ENCODE measurements at regions not wholly inside any gene's neighbourhood (a gene's known extent, or its start where the extent isn't known, plus 50 kb on each side); places are given as distances from the start of the nearest gene placed in this dataset.

- Histone ChIP-seq H4K91ac (ENCODE audit: low read length) (no peak overlapping the region), H3K79me1 (replicated peaks; ENCODE audit: low read length, poor library complexity, severe bottlenecking) (no peaks in the 10 kb centered on the region), H3K14ac (ENCODE audit: low read length in 2 of 2) (no peak overlapping the region), H3K4me2 (ENCODE audit: low read length, poor library complexity, severe bottlenecking) (no peak overlapping the region), H3K4me1 (ENCODE audit: control insufficient read depth, insufficient read depth, low read depth, low read length) (peaks cover 2% of the 10 kb centered on the region), H2BK12ac (ENCODE audit: low read length in 2 of 2) (no peak overlapping the region), H4K8ac (ENCODE audit: low read length) (no peak overlapping the region), H2BK5ac (ENCODE audit: low read depth, low read length, poor library complexity, severe bottlenecking) (no peak overlapping the region), H2AK5ac (ENCODE audit: low read length, severe bottlenecking) (no peak overlapping the region), H3K9me3 (ENCODE audit: control insufficient read depth, low read length) (no peaks in the 10 kb centered on the region), H3K27me3 (ENCODE audit: control insufficient read depth in 1 of 2, insufficient read depth in 1 of 2, low read length in 2 of 2) (peaks cover 28 to 45% of the 10 kb centered on the region in 2 experiments), H3K4ac (ENCODE audit: low read depth in 1 of 2, low read length in 2 of 2) (no peak overlapping the region), H3K4me3 (ENCODE audit: insufficient read depth in 1 of 2, low read depth in 1 of 2, low read length in 2 of 2) (no peak overlapping the region), H3K36me3 (ENCODE audit: control insufficient read depth in 1 of 2, insufficient read depth in 2 of 2, low read depth in 1 of 2, low read length in 2 of 2) (no peaks in the 10 kb centered on the region), H2AFZ (ENCODE audit: low read depth, low read length) (no peak overlapping the region), H3K9ac (ENCODE audit: low read length) (no peak overlapping the region), H2BK120ac (ENCODE audit: low read depth, low read length) (no peak overlapping the region), H3K18ac (ENCODE audit: low read depth in 1 of 2, low read length in 2 of 2) (no peak overlapping the region), H2BK15ac (ENCODE audit: low read depth, poor library complexity, severe bottlenecking) (no peak overlapping the region), H3K23ac (ENCODE audit: low read length in 2 of 2) (no peak overlapping the region), H3K27ac (ENCODE audit: low read length, poor library complexity, severe bottlenecking) (no peak overlapping the region)
- 78% methylated on average over 13 of the region's 13 CpGs for WGBS
- no peak for DNase-seq
Measured at GRCh38 chr5:171702135-171702770, 83.4 kb upstream of the SMIM23 start.

GRCh38 chr5:171703146-171703545, 82.5 kb upstream of the SMIM23 start:
- WGBS: 91% methylated on average over 11 of the region's 11 CpGs
- Histone ChIP-seq H3K27ac (ENCODE audit: low read length, poor library complexity, severe bottlenecking) (no peak overlapping the region), H2BK12ac (ENCODE audit: low read length in 2 of 2) (no peak overlapping the region), H3K79me1 (replicated peaks; ENCODE audit: low read length, poor library complexity, severe bottlenecking) (no peaks in the 10 kb centered on the region), H3K4me1 (ENCODE audit: control insufficient read depth, insufficient read depth, low read depth, low read length) (peaks cover 5% of the 10 kb centered on the region), H2AK5ac (ENCODE audit: low read length, severe bottlenecking) (no peak overlapping the region), H3K14ac (ENCODE audit: low read length in 2 of 2) (no peak overlapping the region), H2BK5ac (ENCODE audit: low read depth, low read length, poor library complexity, severe bottlenecking) (no peak overlapping the region), H3K23ac (ENCODE audit: low read length in 2 of 2) (no peak overlapping the region), H4K91ac (ENCODE audit: low read length) (no peak overlapping the region), H4K8ac (ENCODE audit: low read length) (no peak overlapping the region), H3K18ac (ENCODE audit: low read depth in 1 of 2, low read length in 2 of 2) (no peak overlapping the region), H2AFZ (ENCODE audit: low read depth, low read length) (no peak overlapping the region), H3K9ac (ENCODE audit: low read length) (no peak overlapping the region), H2BK15ac (ENCODE audit: low read depth, poor library complexity, severe bottlenecking) (no peak overlapping the region), H3K4me3 (ENCODE audit: insufficient read depth in 1 of 2, low read depth in 1 of 2, low read length in 2 of 2) (no peak overlapping the region), H3K9me3 (ENCODE audit: control insufficient read depth, low read length) (no peaks in the 10 kb centered on the region), H3K27me3 (ENCODE audit: control insufficient read depth in 1 of 2, insufficient read depth in 1 of 2, low read length in 2 of 2) (peaks cover 24 to 37% of the 10 kb centered on the region in 2 experiments), H3K36me3 (ENCODE audit: control insufficient read depth in 1 of 2, insufficient read depth in 2 of 2, low read depth in 1 of 2, low read length in 2 of 2) (no peaks in the 10 kb centered on the region), H2BK120ac (ENCODE audit: low read depth, low read length) (no peak overlapping the region), H3K4ac (ENCODE audit: low read depth in 1 of 2, low read length in 2 of 2) (no peak overlapping the region), H3K4me2 (ENCODE audit: low read length, poor library complexity, severe bottlenecking) (no peak overlapping the region)
- DNase-seq: no peak

GRCh38 chr5:171705036-171705435, 80.6 kb upstream of the SMIM23 start:
- no peak overlapping the region for H2BK120ac ChIP-seq (ENCODE audit: low read depth, low read length)
- no peak overlapping the region for H3K4me2 ChIP-seq (ENCODE audit: low read length, poor library complexity, severe bottlenecking)
- H2BK12ac ChIP-seq (ENCODE audit: low read length in 2 of 2): no peak overlapping the region
- peaks cover 24 to 34% of the 10 kb centered on the region in 2 experiments for H3K27me3 ChIP-seq (ENCODE audit: control insufficient read depth in 1 of 2, insufficient read depth in 1 of 2, low read length in 2 of 2)
- H3K27ac ChIP-seq (ENCODE audit: low read length, poor library complexity, severe bottlenecking): no peak overlapping the region
- DNase-seq: no peak
- no peak overlapping the region for H2BK15ac ChIP-seq (ENCODE audit: low read depth, poor library complexity, severe bottlenecking)
- H3K23ac ChIP-seq (ENCODE audit: low read length in 2 of 2): no peak overlapping the region
- H3K4me1 ChIP-seq (ENCODE audit: control insufficient read depth, insufficient read depth, low read depth, low read length): peaks cover 5% of the 10 kb centered on the region
- H3K18ac ChIP-seq (ENCODE audit: low read depth in 1 of 2, low read length in 2 of 2): no peak overlapping the region
- peak overlapping the region in 1 of 2 experiments; percentile 9 for H3K14ac ChIP-seq (ENCODE audit: low read length in 2 of 2)
- H2BK5ac ChIP-seq (ENCODE audit: low read depth, low read length, poor library complexity, severe bottlenecking): no peak overlapping the region
- no peak overlapping the region for H3K9ac ChIP-seq (ENCODE audit: low read length)
- H4K91ac ChIP-seq (ENCODE audit: low read length): no peak overlapping the region
- no peak overlapping the region for H2AK5ac ChIP-seq (ENCODE audit: low read length, severe bottlenecking)
- H3K4ac ChIP-seq (ENCODE audit: low read depth in 1 of 2, low read length in 2 of 2): no peak overlapping the region
- WGBS: 91% methylated on average over 6 of the region's 6 CpGs
- H3K36me3 ChIP-seq (ENCODE audit: control insufficient read depth in 1 of 2, insufficient read depth in 2 of 2, low read depth in 1 of 2, low read length in 2 of 2): no peaks in the 10 kb centered on the region
- H2AFZ ChIP-seq (ENCODE audit: low read depth, low read length): no peak overlapping the region
- H4K8ac ChIP-seq (ENCODE audit: low read length): no peak overlapping the region
- H3K4me3 ChIP-seq (ENCODE audit: insufficient read depth in 1 of 2, low read depth in 1 of 2, low read length in 2 of 2): no peak overlapping the region
- no peaks in the 10 kb centered on the region for H3K9me3 ChIP-seq (ENCODE audit: control insufficient read depth, low read length)
- no peaks in the 10 kb centered on the region for H3K79me1 ChIP-seq (replicated peaks; ENCODE audit: low read length, poor library complexity, severe bottlenecking)

- Histone ChIP-seq H2BK15ac (ENCODE audit: low read depth, poor library complexity, severe bottlenecking) (no peak overlapping the region), H3K23ac (ENCODE audit: low read length in 2 of 2) (no peak overlapping the region), H4K91ac (ENCODE audit: low read length) (no peak overlapping the region), H3K27ac (ENCODE audit: low read length, poor library complexity, severe bottlenecking) (no peak overlapping the region), H3K27me3 (ENCODE audit: control insufficient read depth in 1 of 2, insufficient read depth in 1 of 2, low read length in 2 of 2) (peaks cover 24 to 34% of the 10 kb centered on the region in 2 experiments), H3K9me3 (ENCODE audit: control insufficient read depth, low read length) (no peaks in the 10 kb centered on the region), H3K4me3 (ENCODE audit: insufficient read depth in 1 of 2, low read depth in 1 of 2, low read length in 2 of 2) (no peak overlapping the region), H3K18ac (ENCODE audit: low read depth in 1 of 2, low read length in 2 of 2) (no peak overlapping the region), H2BK120ac (ENCODE audit: low read depth, low read length) (no peak overlapping the region), H3K79me1 (replicated peaks; ENCODE audit: low read length, poor library complexity, severe bottlenecking) (no peaks in the 10 kb centered on the region), H2AFZ (ENCODE audit: low read depth, low read length) (no peak overlapping the region), H3K4ac (ENCODE audit: low read depth in 1 of 2, low read length in 2 of 2) (no peak overlapping the region), H4K8ac (ENCODE audit: low read length) (no peak overlapping the region), H3K4me1 (ENCODE audit: control insufficient read depth, insufficient read depth, low read depth, low read length) (peaks cover 5% of the 10 kb centered on the region), H3K4me2 (ENCODE audit: low read length, poor library complexity, severe bottlenecking) (no peak overlapping the region), H2BK12ac (ENCODE audit: low read length in 2 of 2) (no peak overlapping the region), H3K36me3 (ENCODE audit: control insufficient read depth in 1 of 2, insufficient read depth in 2 of 2, low read depth in 1 of 2, low read length in 2 of 2) (no peaks in the 10 kb centered on the region), H3K14ac (ENCODE audit: low read length in 2 of 2) (no peak overlapping the region), H2AK5ac (ENCODE audit: low read length, severe bottlenecking) (no peak overlapping the region), H2BK5ac (ENCODE audit: low read depth, low read length, poor library complexity, severe bottlenecking) (no peak overlapping the region), H3K9ac (ENCODE audit: low read length) (no peak overlapping the region)
- WGBS: 87% methylated on average over 7 of the region's 7 CpGs
- no peak for DNase-seq
Measured at GRCh38 chr5:171705830-171706468, 79.7 kb upstream of the SMIM23 start.
